PC-3 (cell line): ENCODE measurements at regions not wholly inside any gene's neighbourhood (a gene's known extent, or its start where the extent isn't known, plus 50 kb on each side); places are given as distances from the start of the nearest gene placed in this dataset.
"Not testable (repeated sequence)": the region's sequence is repeated elsewhere in the genome, so short reads cannot be mapped to it uniquely, and the experiment has no call there.

ENCODE experiments used
- ATAC-seq: fragments of 200-7000 bp; cut with Tn5 transposase; 2 replicates; pipeline ENCODE4 v1.9.1; 2020; ENCODE audit warnings: mild to moderate bottlenecking, moderate library complexity
- BruUV-seq: library from RNA; stranded (reverse); fragments of 400-500 nt; replicated peaks from 2 replicates; lab custom pipeline; 2021; lab: Mats Ljungman, UMichigan
- CTCF ChIA-PET: fragments of 300-600 bp; sonication (Branson Sonifier 250); formaldehyde crosslinking; loops from one replicate; lab custom pipeline; 2022; ENCODE audit warnings: antibody characterized with exemption; lab: Charles Lee
- POLR2A ChIA-PET: fragments of 300-600 bp; sonication (Branson Sonifier 250); formaldehyde crosslinking; loops from one replicate; lab custom pipeline; 2022; ENCODE audit warnings: antibody characterized with exemption; ENCODE audit not compliant: unreplicated experiment; lab: Charles Lee
- DNase-seq: peaks from one replicate; pipeline ENCODE4 v3.0.0-alpha.2; 2015
- H2AFZ ChIP-seq: fragments of 300-600 bp; sonication (generic); 2 replicates; pipeline ENCODE4 v1.6.0; 2016; ENCODE audit warnings: antibody characterized with exemption, low read length
- H3F3A ChIP-seq: fragments of 300-600 bp; sonication (generic); one replicate; pipeline ENCODE4 v1.6.0; 2017; ENCODE audit warnings: antibody characterized with exemption, low read length, control low read depth, mild to moderate bottlenecking; ENCODE audit not compliant: unreplicated experiment
- H3K27ac ChIP-seq: fragments of 300-600 bp; sonication (generic); 2 replicates; pipeline ENCODE4 v1.5.1; 2016; ENCODE audit warnings: mild to moderate bottlenecking, low read length
- H3K27me3 ChIP-seq: fragments of 300-600 bp; sonication (generic); 2 replicates; pipeline ENCODE4 v1.6.1; 2016; ENCODE audit warnings: low read length, mixed read lengths
- H3K36me3 ChIP-seq: fragments of 300-600 bp; sonication (generic); 2 replicates; pipeline ENCODE4 v1.6.1; 2016; ENCODE audit warnings: low read depth, mixed run types, low read length, mixed read lengths
- H3K4me1 ChIP-seq: fragments of 300-600 bp; sonication (generic); 2 replicates; pipeline ENCODE4 v1.5.1; 2016; ENCODE audit warnings: low read length; ENCODE audit not compliant: insufficient read depth
- H3K4me2 ChIP-seq: fragments of 300-600 bp; sonication (generic); 2 replicates; pipeline ENCODE4 v1.6.0; 2016; ENCODE audit warnings: low read length
- H3K4me3 ChIP-seq: fragments of 300-600 bp; sonication (generic); 2 replicates; pipeline ENCODE4 v1.5.1; 2016; ENCODE audit warnings: mild to moderate bottlenecking, low read length, mixed read lengths
- H3K79me2 ChIP-seq: fragments of 300-600 bp; sonication (generic); 2 replicates; pipeline ENCODE4 v1.6.1; 2017; ENCODE audit warnings: low read length, mixed read lengths
- H3K9ac ChIP-seq: fragments of 300-600 bp; sonication (generic); 2 replicates; pipeline ENCODE4 v1.6.0; 2016; ENCODE audit warnings: mild to moderate bottlenecking, low read length
- H3K9me2 ChIP-seq: fragments of 300-600 bp; sonication (generic); replicated peaks from 2 replicates; pipeline ENCODE4 v1.6.1; 2016; ENCODE audit warnings: mixed run types, low read length, mixed read lengths
- H3K9me3 ChIP-seq: fragments of 300-600 bp; sonication (generic); 2 replicates; pipeline ENCODE4 v1.6.1; 2016; ENCODE audit warnings: low read length, mixed read lengths
- H4K20me1 ChIP-seq: fragments of 300-600 bp; sonication (generic); 2 replicates; pipeline ENCODE4 v1.6.1; 2016; ENCODE audit warnings: low read length, mixed read lengths
- EZH2phosphoT487 ChIP-seq: fragments of 300-600 bp; sonication (generic); IDR thresholded peaks from 2 replicates; pipeline ENCODE4 v1.6.1; 2018; ENCODE audit warnings: mild to moderate bottlenecking, antibody characterized with exemption, low read length, borderline replicate concordance
- intact Hi-C: fragments of 100-400 bp; cut with micrococcal nuclease; formaldehyde crosslinking; loops from 2 replicates; pipeline ENCODE4 v1.9.0; 2023
- TF ChIP-seq, protein P1 (sequence below): fragments of 300-600 bp; sonication (generic); conservative IDR thresholded peaks from 2 replicates; pipeline ENCODE4 v1.5.1; 2017; ENCODE audit warnings: antibody characterized with exemption, low read depth, mild to moderate bottlenecking, low read length

DNA sequence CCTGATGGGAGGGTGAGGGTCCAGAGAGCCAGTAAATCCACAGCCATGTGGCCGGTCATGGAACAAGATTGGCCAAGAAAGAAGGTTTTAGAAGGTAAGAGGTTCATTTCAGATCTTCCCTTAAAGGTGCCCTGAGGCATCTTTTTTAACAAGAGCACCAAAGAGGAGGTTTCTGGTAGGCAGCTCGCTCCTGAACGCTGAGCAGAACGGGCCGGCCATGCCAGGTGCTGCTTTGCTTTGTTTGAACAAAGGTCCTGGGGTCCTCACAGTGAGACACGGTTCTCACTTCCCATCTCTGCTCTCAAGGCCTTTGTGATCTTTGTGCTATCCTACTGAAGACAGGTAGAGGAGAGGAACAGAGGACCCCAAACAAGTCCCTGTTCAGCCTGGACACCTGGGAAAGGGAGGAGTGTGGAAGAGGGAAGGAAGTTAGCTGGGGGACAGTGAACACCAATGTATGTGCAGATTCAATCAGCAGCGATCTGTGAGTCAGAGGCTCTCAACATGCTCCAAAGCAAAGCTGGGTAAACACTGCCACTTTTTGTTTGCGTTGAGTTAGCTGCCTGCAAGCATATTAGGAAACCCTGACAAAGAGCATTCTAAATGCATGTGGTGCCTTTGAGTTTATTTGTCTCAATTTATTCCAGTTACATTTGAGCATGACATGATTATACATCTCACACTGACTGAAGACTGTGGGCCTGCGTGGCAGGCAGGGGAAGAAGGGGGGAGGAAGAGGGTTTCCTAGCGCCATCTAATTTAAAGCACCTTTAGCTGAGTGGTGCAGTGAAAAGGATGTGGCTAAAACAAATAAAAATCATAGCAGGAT, 102.4 kb downstream of the ASB1 start:
- no peaks in the 10 kb centered on the region for H3F3A ChIP-seq
- no peaks in the 10 kb centered on the region for H3K79me2 ChIP-seq
- H3K27me3 ChIP-seq = no peaks in the 10 kb centered on the region
- no TSS peak for BruUV-seq
- DNase-seq = peak; percentile 91
- CTCF ChIA-PET = interaction anchor here (0.8 to 0.9 kb wide), 2 partner anchors 16 to 61 kb away, joined by 3 to 4 read pairs; no protein-coding TSS in a partner anchor
- POLR2A ChIA-PET = interaction anchor here (0.7 kb wide), 1 partner anchor 68 kb away, joined by 5 read pairs; no protein-coding TSS in a partner anchor
- peak overlapping the region; percentile 72 for H3K27ac ChIP-seq
- no peaks in the 10 kb centered on the region for H3K36me3 ChIP-seq
- H3K9ac ChIP-seq = peak overlapping the region; percentile 7; the same call in 1 of the 2 replicates
- TF ChIP-seq EZH2phosphoT487 = no peak
- TF ChIP-seq, protein P1, sequence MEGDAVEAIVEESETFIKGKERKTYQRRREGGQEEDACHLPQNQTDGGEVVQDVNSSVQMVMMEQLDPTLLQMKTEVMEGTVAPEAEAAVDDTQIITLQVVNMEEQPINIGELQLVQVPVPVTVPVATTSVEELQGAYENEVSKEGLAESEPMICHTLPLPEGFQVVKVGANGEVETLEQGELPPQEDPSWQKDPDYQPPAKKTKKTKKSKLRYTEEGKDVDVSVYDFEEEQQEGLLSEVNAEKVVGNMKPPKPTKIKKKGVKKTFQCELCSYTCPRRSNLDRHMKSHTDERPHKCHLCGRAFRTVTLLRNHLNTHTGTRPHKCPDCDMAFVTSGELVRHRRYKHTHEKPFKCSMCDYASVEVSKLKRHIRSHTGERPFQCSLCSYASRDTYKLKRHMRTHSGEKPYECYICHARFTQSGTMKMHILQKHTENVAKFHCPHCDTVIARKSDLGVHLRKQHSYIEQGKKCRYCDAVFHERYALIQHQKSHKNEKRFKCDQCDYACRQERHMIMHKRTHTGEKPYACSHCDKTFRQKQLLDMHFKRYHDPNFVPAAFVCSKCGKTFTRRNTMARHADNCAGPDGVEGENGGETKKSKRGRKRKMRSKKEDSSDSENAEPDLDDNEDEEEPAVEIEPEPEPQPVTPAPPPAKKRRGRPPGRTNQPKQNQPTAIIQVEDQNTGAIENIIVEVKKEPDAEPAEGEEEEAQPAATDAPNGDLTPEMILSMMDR = 0 out of 2 replicates have a peak, but pooled peaks have one; percentile 25
- peak; percentile 98 for ATAC-seq
- H3K4me2 ChIP-seq = peak overlapping the region; percentile 76
- H3K4me3 ChIP-seq = peak overlapping the region; percentile 17; the same call in 1 of the 2 replicates
- H3K9me3 ChIP-seq = peaks cover 5% of the 10 kb centered on the region; the same call in 1 of the 2 replicates
- H2AFZ ChIP-seq = peak overlapping the region; percentile 72
- intact Hi-C loops = loop anchor here (2.0 kb wide), 1 partner anchor 68 kb away; no protein-coding TSS in a partner anchor
- no peaks in the 10 kb centered on the region for H4K20me1 ChIP-seq
- no peaks in the 10 kb centered on the region for H3K9me2 ChIP-seq
- H3K4me1 ChIP-seq = peaks cover 15% of the 10 kb centered on the region

DNA sequence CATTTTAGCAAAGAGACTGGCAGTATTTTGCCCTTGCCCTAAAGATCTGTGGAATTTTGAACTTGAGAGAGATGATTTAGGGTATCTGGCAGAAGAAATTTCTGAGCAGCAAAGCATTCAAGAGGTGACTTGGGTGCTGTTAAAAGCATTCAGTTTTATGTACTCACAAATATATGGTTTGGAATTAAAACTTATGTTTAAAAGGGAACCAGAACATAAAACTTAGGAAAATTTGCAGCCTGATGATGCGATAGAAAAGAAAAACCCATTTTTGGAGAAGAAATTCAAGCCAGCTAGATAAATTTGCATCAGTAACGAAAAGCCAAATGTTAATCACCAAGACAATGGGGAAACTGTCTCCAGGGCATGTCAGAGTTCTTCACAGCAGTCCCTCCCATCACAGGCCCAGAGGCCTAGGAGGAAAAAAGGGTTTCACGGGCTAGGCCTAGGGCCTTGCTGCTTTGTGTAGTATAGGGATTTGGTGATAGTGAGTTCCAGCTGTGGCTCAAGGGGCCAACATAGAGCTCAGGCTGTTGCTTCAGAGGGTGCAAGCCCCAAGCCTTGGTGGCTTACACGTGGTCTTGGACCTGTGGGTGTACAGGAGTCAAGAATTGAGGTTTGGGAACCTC, 104.4 kb downstream of the ASB1 start:
- H3K4me3 ChIP-seq, BruUV-seq, intact Hi-C loops, H3K27ac ChIP-seq, H2AFZ ChIP-seq, DNase-seq, POLR2A ChIA-PET, H3F3A ChIP-seq, H3K27me3 ChIP-seq, H3K9me2 ChIP-seq, H3K9me3 ChIP-seq, H3K36me3 ChIP-seq, H3K79me2 ChIP-seq, H3K9ac ChIP-seq, CTCF ChIA-PET, ATAC-seq, H3K4me2 ChIP-seq, H4K20me1 ChIP-seq: not testable (repeated sequence)
- H3K4me1 ChIP-seq = peaks cover 15% of the 10 kb centered on the region

DNA sequence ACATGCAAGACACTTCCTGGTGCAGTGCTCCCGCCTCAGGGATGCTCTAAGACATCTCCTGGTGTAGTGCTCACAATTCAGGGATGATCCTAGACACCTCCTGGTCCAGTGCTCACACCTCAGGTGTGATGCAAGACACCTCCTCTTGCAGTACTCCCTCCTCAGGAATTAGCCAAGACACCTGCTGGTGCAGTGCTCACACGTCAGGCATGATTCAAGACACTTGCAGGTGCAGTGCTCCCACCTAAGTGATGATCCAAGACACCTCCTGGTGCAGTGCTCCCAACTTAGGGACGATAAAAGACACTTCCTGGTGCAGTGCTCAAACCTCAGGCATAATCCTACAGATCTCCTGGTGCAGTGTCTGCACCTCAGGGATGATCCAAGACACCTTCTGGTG, 117.0 kb downstream of the ASB1 start:
- H3K9me3 ChIP-seq, H3K4me3 ChIP-seq, DNase-seq, H2AFZ ChIP-seq, H4K20me1 ChIP-seq, H3K9me2 ChIP-seq, H3K4me1 ChIP-seq, H3K4me2 ChIP-seq, H3K27ac ChIP-seq, CTCF ChIA-PET, H3F3A ChIP-seq, H3K9ac ChIP-seq, H3K36me3 ChIP-seq, H3K27me3 ChIP-seq, BruUV-seq, ATAC-seq, POLR2A ChIA-PET, intact Hi-C loops, H3K79me2 ChIP-seq: not testable (repeated sequence)
